Hepatocyte (in vitro differentiated cells): ENCODE measurements at regions not wholly inside any gene's neighbourhood (a gene's known extent, or its start where the extent isn't known, plus 50 kb on each side); places are given as distances from the start of the nearest gene placed in this dataset.

Experiments
- EZH2 ChIP-seq: fragments of 200-600 bp; sonication (generic); IDR thresholded peaks from 2 replicates; pipeline ENCODE4 v1.6.1; 2016; ENCODE audit warnings: antibody characterized with exemption, mild to moderate bottlenecking, borderline replicate concordance
- EZH2phosphoT487 ChIP-seq: fragments of 200-600 bp; sonication (generic); IDR thresholded peaks from one replicate; pipeline ENCODE4 v1.6.1; 2018; ENCODE audit warnings: antibody characterized with exemption, mild to moderate bottlenecking, low read depth, moderate library complexity; ENCODE audit not compliant: unreplicated experiment, severe bottlenecking
- TF ChIP-seq, protein P1 (sequence below): fragments of 200-600 bp; sonication (generic); IDR thresholded peaks from 2 replicates; pipeline ENCODE4 v1.5.1; 2016; ENCODE audit warnings: antibody characterized with exemption, mild to moderate bottlenecking; ENCODE audit not compliant: poor library complexity

DNA sequence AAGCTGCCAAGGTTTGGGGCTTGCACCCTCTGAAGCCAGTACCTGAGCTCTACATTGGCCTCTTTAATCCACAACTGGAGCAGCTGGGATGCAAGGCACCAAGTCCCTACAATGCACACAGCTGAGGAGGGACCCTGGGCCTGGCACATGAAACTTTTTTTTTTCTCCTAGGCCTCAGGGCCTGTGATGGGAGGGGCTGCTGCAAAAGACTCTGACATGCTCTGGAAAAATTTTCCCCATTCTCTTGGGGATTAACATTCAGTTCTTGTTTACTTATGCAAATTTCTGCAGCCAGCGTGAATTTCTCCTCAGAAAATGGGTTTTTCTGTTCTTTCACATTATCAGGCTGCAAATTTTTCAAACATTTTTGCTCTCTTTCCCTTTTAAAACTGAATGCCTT lies 1072.2 kb downstream of the BRINP3 start:
- TF ChIP-seq, protein P1, sequence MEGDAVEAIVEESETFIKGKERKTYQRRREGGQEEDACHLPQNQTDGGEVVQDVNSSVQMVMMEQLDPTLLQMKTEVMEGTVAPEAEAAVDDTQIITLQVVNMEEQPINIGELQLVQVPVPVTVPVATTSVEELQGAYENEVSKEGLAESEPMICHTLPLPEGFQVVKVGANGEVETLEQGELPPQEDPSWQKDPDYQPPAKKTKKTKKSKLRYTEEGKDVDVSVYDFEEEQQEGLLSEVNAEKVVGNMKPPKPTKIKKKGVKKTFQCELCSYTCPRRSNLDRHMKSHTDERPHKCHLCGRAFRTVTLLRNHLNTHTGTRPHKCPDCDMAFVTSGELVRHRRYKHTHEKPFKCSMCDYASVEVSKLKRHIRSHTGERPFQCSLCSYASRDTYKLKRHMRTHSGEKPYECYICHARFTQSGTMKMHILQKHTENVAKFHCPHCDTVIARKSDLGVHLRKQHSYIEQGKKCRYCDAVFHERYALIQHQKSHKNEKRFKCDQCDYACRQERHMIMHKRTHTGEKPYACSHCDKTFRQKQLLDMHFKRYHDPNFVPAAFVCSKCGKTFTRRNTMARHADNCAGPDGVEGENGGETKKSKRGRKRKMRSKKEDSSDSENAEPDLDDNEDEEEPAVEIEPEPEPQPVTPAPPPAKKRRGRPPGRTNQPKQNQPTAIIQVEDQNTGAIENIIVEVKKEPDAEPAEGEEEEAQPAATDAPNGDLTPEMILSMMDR = no peak
- TF ChIP-seq EZH2phosphoT487 = no peak
- TF ChIP-seq EZH2 = no peak
